Occipital lobe (tissue), 1 donor: ENCODE measurements at regions not wholly inside any gene's neighbourhood (a gene's known extent, or its start where the extent isn't known, plus 50 kb on each side); places are given as distances from the start of the nearest gene placed in this dataset.

ENCODE experiments used
- DNase-seq: peaks from one replicate; lab custom pipeline; 2025; lab: John Stamatoyannopoulos, UW

GRCh38 chr9:19598722-19599121 is 189.9 kb downstream of the ACER2 start:
- DNase-seq, result no peak

DNA sequence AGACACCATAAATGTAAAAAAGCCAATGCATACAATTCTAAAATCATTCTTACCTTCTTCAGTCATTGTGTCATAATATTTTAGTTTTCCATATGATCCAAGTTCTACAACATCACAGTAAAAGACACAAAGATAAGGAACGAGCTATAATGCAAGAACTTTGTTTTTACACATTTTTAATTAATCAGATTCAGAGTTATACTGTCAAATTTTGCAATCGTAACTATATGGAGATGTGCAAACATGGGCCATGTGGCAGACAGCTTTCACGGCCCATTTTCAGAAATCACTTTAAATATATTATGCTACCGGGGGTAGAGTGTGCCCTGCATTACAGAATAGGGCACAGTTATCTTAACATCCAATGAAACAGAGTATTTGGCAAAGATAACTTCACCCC is 188.4 kb downstream of the ACER2 start:
- no peak for DNase-seq

DNA sequence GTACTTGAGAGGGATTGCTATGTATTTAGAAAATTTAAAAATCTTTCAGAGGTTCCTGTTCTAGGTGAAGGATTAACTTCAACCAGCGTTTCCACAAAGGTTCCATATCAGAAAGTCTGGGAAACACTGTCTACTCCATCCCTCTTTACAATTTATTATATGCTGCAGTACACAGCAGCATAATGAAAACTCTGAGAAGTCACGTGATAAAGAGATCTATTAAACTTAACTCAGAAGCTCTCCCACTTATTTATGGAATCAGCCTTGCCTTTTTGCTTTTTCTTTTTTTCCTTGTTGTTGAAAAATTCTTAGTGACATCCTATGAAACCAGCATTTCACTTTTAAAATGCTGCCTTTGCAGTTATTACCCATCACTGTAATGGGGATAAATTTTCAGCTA is 186.2 kb downstream of the ACER2 start:
- DNase-seq, result no peak

DNA sequence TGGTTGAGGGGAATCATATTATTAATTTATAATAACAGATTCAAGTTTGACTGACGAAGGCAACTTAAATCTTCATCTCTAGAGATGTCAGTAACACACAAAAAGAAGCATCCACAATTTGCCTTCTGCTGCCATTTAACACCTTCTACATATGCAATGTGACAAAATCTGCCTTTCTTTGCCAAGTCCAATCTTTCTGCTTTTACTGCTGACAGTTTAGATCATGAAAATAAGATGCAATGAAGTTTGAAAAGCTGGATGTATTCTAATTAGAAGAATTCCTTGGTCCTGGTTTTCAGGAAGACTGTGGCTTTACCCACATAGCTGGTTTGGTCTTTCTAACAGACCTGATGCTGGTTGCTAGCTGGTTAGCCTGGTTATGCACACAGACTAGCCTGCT is 178.9 kb downstream of the ACER2 start:
- no peak for DNase-seq

GRCh38 chr9:19583890-19584289 is 175.1 kb downstream of the ACER2 start:
- no peak for DNase-seq

DNA sequence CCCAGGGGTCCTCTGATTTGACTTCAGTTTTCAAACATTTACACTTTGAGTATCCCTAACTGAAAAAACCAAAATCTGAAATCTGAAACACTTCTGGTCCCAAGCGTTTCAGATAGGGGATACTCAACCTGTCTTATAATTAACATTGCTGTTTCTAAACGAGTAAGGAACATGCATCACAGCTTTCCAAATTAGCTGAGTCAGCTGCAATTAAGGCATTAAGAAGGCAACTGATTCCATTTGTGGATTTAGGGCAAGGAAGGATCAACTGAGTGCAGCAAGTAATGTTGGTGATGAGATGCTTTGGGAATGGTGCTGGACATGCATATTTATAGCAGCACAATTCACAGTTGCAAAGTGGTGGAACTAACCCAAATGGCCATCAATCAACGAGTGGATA is 168.6 kb downstream of the ACER2 start:
- no peak for DNase-seq

DNA sequence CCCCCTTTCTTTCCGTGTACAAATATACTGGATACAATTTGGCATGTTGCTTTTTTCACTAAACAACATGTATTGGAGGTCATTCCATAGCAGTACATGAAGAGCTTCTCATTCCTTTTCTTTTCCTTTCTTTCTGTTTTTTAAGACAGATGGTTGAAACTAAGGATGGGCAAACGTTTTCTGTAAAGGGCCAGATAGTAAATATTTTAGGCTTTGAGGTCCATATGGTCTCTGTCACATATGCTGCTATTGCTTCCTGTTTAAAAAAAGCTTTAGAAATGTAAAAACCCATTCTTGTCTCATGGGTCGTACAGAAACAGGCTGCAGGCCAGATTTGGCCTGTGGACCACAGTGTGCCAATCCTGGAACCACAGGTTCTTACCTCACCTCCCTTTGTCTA is 160.1 kb downstream of the ACER2 start:
- no peak for DNase-seq

DNA sequence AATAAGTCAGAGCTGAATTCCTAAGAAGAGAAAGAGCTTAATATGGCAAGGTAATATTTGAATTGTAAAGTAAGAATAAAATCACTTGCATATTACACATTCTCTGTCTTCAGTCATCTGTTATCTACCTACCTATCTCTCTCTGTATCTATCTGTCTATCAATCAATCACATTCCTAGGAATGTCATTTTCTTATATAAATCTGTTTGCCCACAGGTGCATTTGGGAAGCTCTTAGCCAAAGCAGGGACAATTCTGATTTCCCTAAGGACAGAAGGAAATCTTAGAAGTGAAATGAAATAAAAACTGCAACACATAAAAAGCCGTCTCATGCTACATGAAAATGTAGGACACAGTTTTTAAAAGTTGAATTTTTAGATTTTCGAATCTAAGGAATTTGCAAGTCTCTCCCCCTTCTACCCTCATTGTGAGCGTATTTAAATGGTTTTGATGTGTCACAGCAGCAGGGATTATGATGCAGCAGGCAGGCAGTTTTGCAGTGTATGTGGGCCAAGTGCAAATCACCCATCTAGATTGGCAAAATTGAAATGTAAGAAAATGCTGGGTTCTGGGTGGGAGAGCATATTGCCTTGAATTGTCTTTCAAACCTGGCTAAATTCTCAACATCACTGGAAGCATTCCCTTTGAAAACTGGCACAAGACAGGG is 155.7 kb downstream of the ACER2 start:
- DNase-seq, result no peak

DNA sequence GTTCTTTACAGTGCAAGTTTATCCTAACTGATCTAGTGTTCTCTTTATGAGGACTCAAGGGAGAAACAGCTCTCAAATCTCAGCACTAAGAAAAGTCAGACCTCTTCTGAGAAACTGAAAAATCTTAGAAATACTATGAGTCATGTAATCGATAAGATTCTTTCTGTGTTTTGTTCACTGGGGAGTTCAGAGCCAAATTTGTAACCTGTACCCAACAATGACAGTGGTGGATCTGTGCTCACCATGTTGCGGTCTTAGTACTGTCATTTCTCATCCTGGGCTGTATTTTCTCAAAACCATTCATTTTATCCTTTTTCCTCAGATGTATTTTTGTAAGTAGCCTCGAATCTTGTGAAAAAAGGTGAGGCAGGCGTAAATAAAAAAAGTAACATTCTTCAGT is 146.4 kb downstream of the ACER2 start:
- DNase-seq, result no peak

DNA sequence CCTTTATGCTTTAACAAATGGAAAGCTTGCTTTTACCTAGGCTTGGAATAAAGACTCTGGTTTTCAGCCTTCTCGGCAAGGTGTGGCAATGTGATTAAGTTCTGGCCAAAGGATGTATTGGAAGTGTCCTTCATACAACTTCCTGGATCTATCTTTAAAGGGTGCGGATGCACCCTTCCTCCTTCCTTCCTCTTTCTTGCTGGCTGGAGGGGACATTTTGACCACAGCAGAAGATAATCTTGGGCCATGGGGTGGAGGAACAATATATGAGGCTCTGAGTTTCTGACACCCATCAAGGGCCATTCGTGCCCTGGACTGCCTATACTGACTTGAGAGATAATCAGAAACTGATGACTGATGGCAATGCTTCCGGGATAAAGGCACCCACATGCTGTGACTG is 145.7 kb downstream of the ACER2 start:
- DNase-seq, result no peak

DNA sequence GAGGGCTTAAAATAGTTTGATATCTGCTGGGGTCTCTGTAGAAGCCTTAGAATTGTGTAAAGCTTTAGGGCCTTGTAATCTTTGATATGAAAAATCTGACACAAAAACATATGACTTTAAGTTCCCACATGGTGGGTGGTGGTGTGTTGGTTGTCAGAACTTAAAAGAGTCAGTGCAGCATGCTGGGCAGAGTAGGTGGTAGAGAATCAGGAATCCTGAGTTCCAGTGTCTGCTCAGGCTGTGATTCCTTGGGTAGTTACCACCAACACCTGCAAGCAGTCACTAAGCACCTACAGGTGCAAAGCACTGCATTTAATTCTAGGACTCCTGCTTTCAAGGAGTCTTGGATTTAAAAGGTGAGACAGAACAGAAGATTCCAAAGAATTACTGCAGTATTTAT is 144.6 kb downstream of the ACER2 start:
- no peak for DNase-seq

GRCh38 chr9:19552282-19553105 is 143.7 kb downstream of the ACER2 start:
- no peak for DNase-seq

- DNase-seq, result no peak
Observed at GRCh38 chr9:19551124-19551929, 142.5 kb downstream of the ACER2 start.

- DNase-seq, result no peak
Observed at GRCh38 chr9:19550009-19550408, 141.2 kb downstream of the ACER2 start.

GRCh38 chr9:19533373-19533772 is 124.6 kb downstream of the ACER2 start:
- DNase-seq, result no peak

- DNase-seq, result no peak
Observed at GRCh38 chr9:19527663-19528062, 118.9 kb downstream of the ACER2 start.

DNA sequence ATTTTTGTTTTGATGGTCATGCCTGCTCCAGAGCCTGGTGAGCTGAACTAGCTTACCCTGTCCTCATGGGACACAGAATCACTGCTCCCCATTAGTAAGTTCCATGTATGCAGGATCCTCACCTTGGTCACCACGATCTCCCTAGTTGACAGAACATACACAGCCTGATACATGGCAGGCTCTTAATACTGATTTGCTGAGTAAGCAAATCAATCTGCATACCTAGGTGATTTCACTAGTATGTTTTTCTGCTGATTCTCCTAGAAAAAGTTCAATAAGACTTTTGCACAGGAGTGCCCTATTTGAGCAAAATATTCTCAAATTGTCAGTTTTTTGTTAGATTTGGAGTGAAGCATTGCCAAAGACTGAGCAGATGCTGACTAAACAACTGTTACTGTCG is 113.7 kb downstream of the ACER2 start:
- no peak for DNase-seq

GRCh38 chr9:19521205-19521604 is 112.4 kb downstream of the ACER2 start:
- no peak for DNase-seq

DNA sequence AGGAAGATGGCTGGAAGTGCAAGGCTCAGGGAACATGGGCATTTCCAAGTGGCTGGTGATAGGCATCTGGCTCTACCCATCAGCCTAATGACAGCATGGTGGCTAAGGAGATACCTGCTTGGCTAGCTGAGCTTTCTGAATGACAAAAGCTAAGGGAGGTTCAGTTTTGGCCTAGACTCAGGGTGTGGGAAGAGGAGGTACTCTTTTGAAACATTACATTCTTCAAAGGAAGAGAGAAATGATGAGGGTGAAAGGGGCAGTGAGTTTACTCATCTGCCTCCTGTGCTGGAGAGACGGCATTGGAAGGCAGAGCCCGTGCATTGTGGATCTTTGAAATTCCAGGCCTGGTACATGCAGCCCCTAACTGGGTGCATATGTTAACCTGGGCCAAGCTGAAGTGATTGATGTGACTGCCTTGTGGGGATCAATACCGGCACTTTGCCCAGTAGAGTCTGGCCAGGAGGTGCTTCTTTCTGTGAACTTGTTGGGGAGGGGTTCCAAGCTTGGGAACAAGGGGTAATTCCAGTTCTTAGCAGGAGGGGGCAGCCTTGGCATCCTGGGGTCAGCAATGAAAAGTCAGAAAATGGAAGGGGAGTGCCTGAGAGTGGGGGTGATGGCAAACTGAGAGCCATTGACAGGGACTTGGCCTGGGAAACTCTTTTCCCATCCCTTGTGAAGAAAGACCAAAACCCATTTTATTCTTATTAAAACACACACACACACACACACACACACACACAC is 108.6 kb downstream of the ACER2 start:
- no peak for DNase-seq

GRCh38 chr9:19516348-19516747 is 107.5 kb downstream of the ACER2 start:
- DNase-seq, result no peak

GRCh38 chr9:19513671-19514275 is 105.0 kb downstream of the ACER2 start:
- DNase-seq, result no peak
